ENCODE measurements at regions not wholly inside any gene's neighbourhood (a gene's known extent, or its start where the extent isn't known, plus 50 kb on each side); places are given as distances from the start of the nearest gene placed in this dataset.

DNA sequence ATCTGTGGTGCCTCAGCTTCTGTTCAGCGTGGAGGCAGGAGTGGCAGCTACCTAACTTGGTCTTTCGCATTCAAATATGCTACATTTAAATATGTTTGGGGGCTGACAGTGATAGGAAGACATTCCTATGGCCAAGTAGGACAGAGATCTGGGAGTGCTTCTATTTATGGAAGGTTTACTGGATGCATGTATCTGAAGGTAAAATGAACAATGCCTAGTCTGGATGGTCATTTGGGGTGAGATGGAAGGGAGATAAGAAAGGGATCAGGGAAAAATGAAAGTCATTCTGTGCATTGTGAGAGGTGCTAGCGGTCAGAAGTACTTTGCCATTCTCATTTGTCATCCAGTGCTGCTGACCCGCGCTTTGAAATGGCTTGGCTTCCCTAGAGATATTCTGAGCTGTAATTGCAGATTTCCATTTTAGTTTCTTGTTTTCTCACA, 107.3 kb upstream of the FOXN2 start:
- H3K36me3 ChIP-seq (ENCODE audit: control insufficient read depth in 1 of 2, insufficient read depth in 2 of 2, low read length in 2 of 2), result no peaks in the 10 kb centered on the region
- ChIA-PET CTCF (no interaction called here), RAD21 (ENCODE audit: low non-redundant PET in 1 of 2, low total read pairs in 2 of 2, uncharacterized antibody in 2 of 2, unreplicated experiment in 2 of 2) (no interaction called here), POLR2A (no interaction called here)
- DNase-seq (ENCODE audit: low read depth, low spot score) (no peak), ATAC-seq (no peak)
- TF ChIP-seq SIN3A (IDR thresholded peaks at IDR 0.05; ENCODE audit: low read depth) (no peak), CBX3 (IDR thresholded peaks at IDR 0.05; ENCODE audit: low read depth) (no peak), ZNF274 (IDR thresholded peaks at IDR 0.05; ENCODE audit: low read depth, low read length) (no peak), POLR2AphosphoS5 (IDR thresholded peaks at IDR 0.05; ENCODE audit: low read depth, low read length) (no peak)
- BruUV-seq (replicated peaks), result no TSS peak
- H3K4me2 ChIP-seq (ENCODE audit: low read length), result no peak overlapping the region
- H3K27me3 ChIP-seq (ENCODE audit: insufficient read depth, low read length), result no peaks in the 10 kb centered on the region
- H3K27ac ChIP-seq (ENCODE audit: low read depth, low read length), result no peak overlapping the region
- no peak overlapping the region for H3K9ac ChIP-seq (ENCODE audit: low read length)
- H3K4me1 ChIP-seq (ENCODE audit: control insufficient read depth in 1 of 2, insufficient read depth in 2 of 2, low read length in 2 of 2), result no peaks in the 10 kb centered on the region
- no peaks in the 10 kb centered on the region for H4K20me1 ChIP-seq (ENCODE audit: insufficient read depth)
- no peaks in the 10 kb centered on the region for H3K9me2 ChIP-seq (ENCODE audit: insufficient read depth)
- no peak overlapping the region for H2AFZ ChIP-seq (ENCODE audit: low read depth, low read length, poor library complexity, severe bottlenecking)
- intact Hi-C loops (cut with micrococcal nuclease), result no loop called here
- H3K79me2 ChIP-seq (ENCODE audit: insufficient read depth, low read length), result no peaks in the 10 kb centered on the region
- no peak overlapping the region for H3K4me3 ChIP-seq (replicated peaks in 1 of 2; ENCODE audit: low read depth in 1 of 2, low read length in 2 of 2)
- no peaks in the 10 kb centered on the region for H3K9me3 ChIP-seq (ENCODE audit: control insufficient read depth in 1 of 2, insufficient read depth in 1 of 2, low read depth in 1 of 2, low read length in 2 of 2)

- no peak overlapping the region for H3K4me2 ChIP-seq (ENCODE audit: low read length)
- intact Hi-C loops (cut with micrococcal nuclease), result no loop called here
- CTCF ChIA-PET, result no interaction called here
These were observed 106.6 kb upstream of the FOXN2 start for GRCh38 chr2:48207851-48208250.

More at GRCh38 chr2:48207851-48208250, 106.6 kb upstream of the FOXN2 start:
- H3K9me2 ChIP-seq (ENCODE audit: insufficient read depth), result no peaks in the 10 kb centered on the region
- no peak overlapping the region for H2AFZ ChIP-seq (ENCODE audit: low read depth, low read length, poor library complexity, severe bottlenecking)
- ChIA-PET RAD21 (ENCODE audit: low non-redundant PET in 1 of 2, low total read pairs in 2 of 2, uncharacterized antibody in 2 of 2, unreplicated experiment in 2 of 2) (no interaction called here), POLR2A (no interaction called here)
- no peak overlapping the region for H3K9ac ChIP-seq (ENCODE audit: low read length)
- no peak for ATAC-seq
- no peaks in the 10 kb centered on the region for H3K36me3 ChIP-seq (ENCODE audit: control insufficient read depth in 1 of 2, insufficient read depth in 2 of 2, low read length in 2 of 2)
- BruUV-seq (replicated peaks), result no TSS peak
- H3K4me3 ChIP-seq (replicated peaks in 1 of 2; ENCODE audit: low read depth in 1 of 2, low read length in 2 of 2), result no peak overlapping the region
- no peaks in the 10 kb centered on the region for H3K27me3 ChIP-seq (ENCODE audit: insufficient read depth, low read length)
- no peak overlapping the region for H3K27ac ChIP-seq (ENCODE audit: low read depth, low read length)
- H3K9me3 ChIP-seq (ENCODE audit: control insufficient read depth in 1 of 2, insufficient read depth in 1 of 2, low read depth in 1 of 2, low read length in 2 of 2), result no peaks in the 10 kb centered on the region
- no peaks in the 10 kb centered on the region for H3K79me2 ChIP-seq (ENCODE audit: insufficient read depth, low read length)
- DNase-seq (ENCODE audit: low read depth, low spot score), result no peak
- no peaks in the 10 kb centered on the region for H3K4me1 ChIP-seq (ENCODE audit: control insufficient read depth in 1 of 2, insufficient read depth in 2 of 2, low read length in 2 of 2)
- no peaks in the 10 kb centered on the region for H4K20me1 ChIP-seq (ENCODE audit: insufficient read depth)
- no peak for TF ChIP-seq CBX3 (IDR thresholded peaks at IDR 0.05; ENCODE audit: low read depth)
- TF ChIP-seq, protein P1, sequence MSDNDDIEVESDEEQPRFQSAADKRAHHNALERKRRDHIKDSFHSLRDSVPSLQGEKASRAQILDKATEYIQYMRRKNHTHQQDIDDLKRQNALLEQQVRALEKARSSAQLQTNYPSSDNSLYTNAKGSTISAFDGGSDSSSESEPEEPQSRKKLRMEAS (IDR thresholded peaks at IDR 0.05), result no peak
- TF ChIP-seq ZFX (IDR thresholded peaks at IDR 0.05), result no peak
- TF ChIP-seq REST (IDR thresholded peaks at IDR 0.05; ENCODE audit: low read depth), result no peak
- no peak for TF ChIP-seq YY1 (IDR thresholded peaks at IDR 0.05; ENCODE audit: extremely low read depth, insufficient replicate concordance, low read depth, low read length)
- no peak for TF ChIP-seq FOSL1 (IDR thresholded peaks at IDR 0.05; ENCODE audit: low read depth)
- TF ChIP-seq EGR1 (IDR thresholded peaks at IDR 0.05; ENCODE audit: low read depth), result no peak
- TF ChIP-seq ZBTB33 (IDR thresholded peaks at IDR 0.05; ENCODE audit: extremely low read depth, insufficient replicate concordance, low read length), result no peak
- no peak for TF ChIP-seq ELF1 (IDR thresholded peaks at IDR 0.05; ENCODE audit: borderline replicate concordance, low read depth)
